Gastrocnemius medialis (tissue), 4 donors: ENCODE measurements at regions not wholly inside any gene's neighbourhood (a gene's known extent, or its start where the extent isn't known, plus 50 kb on each side); places are given as distances from the start of the nearest gene placed in this dataset.
"Not testable (repeated sequence)": the region's sequence is repeated elsewhere in the genome, so short reads cannot be mapped to it uniquely, and the experiment has no call there.

Source experiments
- ATAC-seq, 2 donors: fragments of 150-250 bp; one replicate each; pipeline ENCODE4 v1.9.1; 2016
- DNase-seq, 2 donors: peaks; one replicate each; pipeline ENCODE4 v3.0.0-alpha.2; 2019
- H3K27ac ChIP-seq, 4 donors: fragments of 200-600 bp; sonication (generic); 1 replicate in 1 of 4; 2 replicates in 3 of 4; pipeline ENCODE4 v1.5.1; 2016 to 2018; ENCODE audit warnings: mild to moderate bottlenecking in 2 of 4, moderate library complexity in 1 of 4
- H3K27me3 ChIP-seq, 3 donors: fragments of 200-600 bp; sonication (generic) in 2 of 3; 1 replicate in 1 of 3; 2 replicates in 2 of 3; pipeline versions ENCODE4 v1.5.1 to v1.6.0; 2016 to 2019; ENCODE audit warnings: mild to moderate bottlenecking in 1 of 3, moderate library complexity in 1 of 3
- H3K36me3 ChIP-seq, 2 donors: fragments of 200-600 bp; sonication (generic) in 1 of 2; one replicate each; pipeline ENCODE4 v1.5.1; 2017 to 2018
- H3K4me1 ChIP-seq, 2 donors: fragments of 200-600 bp; sonication (generic) in 1 of 2; one replicate each; pipeline ENCODE4 v1.5.1; 2016 to 2017; ENCODE audit warnings: mild to moderate bottlenecking in 2 of 2
- H3K4me3 ChIP-seq, 4 donors: fragments of 200-600 bp; sonication (generic) in 3 of 4; 1 replicate in 1 of 4; 2 replicates in 3 of 4; pipeline ENCODE4 v1.5.1; 2016 to 2019; ENCODE audit warnings: mild to moderate bottlenecking in 2 of 4
- H3K9me3 ChIP-seq, 3 donors: fragments of 200-600 bp; sonication (generic) in 2 of 3; 1 replicate in 1 of 3; 2 replicates in 2 of 3; pipeline ENCODE4 v1.5.1; 2016 to 2019
- POLR2A ChIP-seq, 2 donors: fragments of 450-650 bp; IDR thresholded peaks; one replicate each; pipeline ENCODE4 v1.6.1; 2017; ENCODE audit warnings: antibody characterized with exemption in 2 of 2, mild to moderate bottlenecking in 2 of 2, moderate library complexity in 2 of 2
- in situ Hi-C, 4 donors: fragments of 200-750 bp; cut with MboI; loops; one replicate each; pipeline versions ENCODE4 v1.15.0 to v1.8.0; 2017; ENCODE audit warnings: low sequenced_read_pairs in 4 of 4
- intact Hi-C: fragments of 100-400 bp; cut with DNase I; formaldehyde crosslinking; loops from one replicate; pipeline ENCODE4 v1.15.1; 2023; ENCODE audit warnings: low total_unique reads
- TF ChIP-seq, protein P1 (sequence below), 5 experiments: fragments of 450-650 bp in 3 of 5; fragments of 200-600 bp in 2 of 5; sonication (generic) in 2 of 5; IDR thresholded peaks in 4 of 5; conservative IDR thresholded peaks in 1 of 5; 1 replicate in 4 of 5; 2 replicates in 1 of 5; pipeline ENCODE4 v1.5.1; 2016 to 2019; ENCODE audit warnings: antibody characterized with exemption in 5 of 5, mild to moderate bottlenecking in 3 of 5, moderate library complexity in 3 of 5

DNA sequence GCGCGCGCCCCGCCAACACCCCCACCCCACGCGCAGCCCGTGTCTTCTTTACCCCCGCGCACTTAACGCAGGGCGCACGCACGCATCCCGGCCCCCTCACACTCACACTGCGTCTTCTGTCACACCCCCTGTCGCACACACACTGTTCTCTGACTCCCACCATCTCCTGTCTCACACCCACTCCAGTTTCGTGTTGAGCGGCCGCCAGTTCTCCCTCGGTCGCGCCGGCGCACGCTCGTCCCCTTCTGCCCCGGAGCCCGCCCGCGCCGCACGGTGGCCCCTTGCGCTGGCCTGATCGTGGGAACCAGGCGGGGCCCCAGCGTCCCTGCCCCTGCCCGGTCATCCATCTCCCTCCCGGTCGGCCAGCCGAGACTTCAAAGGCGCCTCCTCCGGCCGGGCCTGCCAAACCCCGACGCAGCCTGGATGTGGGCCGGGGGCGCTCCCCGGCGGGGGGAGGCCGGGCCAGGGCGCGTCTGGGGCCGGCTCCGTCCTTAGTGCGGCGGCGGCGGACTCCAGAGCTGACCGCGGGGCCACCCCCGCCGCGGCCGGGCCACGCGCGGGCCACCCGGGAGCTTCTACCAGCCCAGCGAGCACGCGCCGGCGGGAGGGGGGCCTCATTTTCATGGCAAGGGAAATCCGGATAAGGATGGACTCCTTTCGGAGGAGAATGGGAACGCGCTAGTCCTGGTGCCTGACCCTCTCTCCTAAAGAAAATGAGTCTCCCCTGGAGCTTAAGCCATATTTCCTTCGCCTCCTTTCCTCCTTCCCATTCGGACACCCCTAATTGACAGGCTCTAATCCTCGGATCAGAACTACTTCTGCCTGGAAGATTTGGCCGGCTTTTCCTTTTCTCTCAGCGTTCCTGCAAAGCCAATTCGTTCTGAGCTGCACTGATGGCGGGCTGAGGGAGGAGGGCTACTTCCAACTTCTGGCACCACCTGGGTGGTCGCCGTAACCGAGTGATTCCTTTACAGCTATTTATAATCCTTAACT, 82.0 kb upstream of the HMGA2 start:
- no peaks in the 10 kb centered on the region for H3K9me3 ChIP-seq
- DNase-seq (no peak), ATAC-seq (no peak)
- peaks cover 0 to 8% of the 10 kb centered on the region in 2 donors for H3K4me1 ChIP-seq
- H3K27me3 ChIP-seq = peaks cover 27 to 55% (median 38%) of the 10 kb centered on the region in 3 donors
- peak overlapping the region; percentile 51 to 58 (median 56) for H3K4me3 ChIP-seq
- H3K36me3 ChIP-seq = no peaks in the 10 kb centered on the region
- in situ Hi-C loops (no loop called here), intact Hi-C loops (no loop called here)
- TF ChIP-seq, protein P1, sequence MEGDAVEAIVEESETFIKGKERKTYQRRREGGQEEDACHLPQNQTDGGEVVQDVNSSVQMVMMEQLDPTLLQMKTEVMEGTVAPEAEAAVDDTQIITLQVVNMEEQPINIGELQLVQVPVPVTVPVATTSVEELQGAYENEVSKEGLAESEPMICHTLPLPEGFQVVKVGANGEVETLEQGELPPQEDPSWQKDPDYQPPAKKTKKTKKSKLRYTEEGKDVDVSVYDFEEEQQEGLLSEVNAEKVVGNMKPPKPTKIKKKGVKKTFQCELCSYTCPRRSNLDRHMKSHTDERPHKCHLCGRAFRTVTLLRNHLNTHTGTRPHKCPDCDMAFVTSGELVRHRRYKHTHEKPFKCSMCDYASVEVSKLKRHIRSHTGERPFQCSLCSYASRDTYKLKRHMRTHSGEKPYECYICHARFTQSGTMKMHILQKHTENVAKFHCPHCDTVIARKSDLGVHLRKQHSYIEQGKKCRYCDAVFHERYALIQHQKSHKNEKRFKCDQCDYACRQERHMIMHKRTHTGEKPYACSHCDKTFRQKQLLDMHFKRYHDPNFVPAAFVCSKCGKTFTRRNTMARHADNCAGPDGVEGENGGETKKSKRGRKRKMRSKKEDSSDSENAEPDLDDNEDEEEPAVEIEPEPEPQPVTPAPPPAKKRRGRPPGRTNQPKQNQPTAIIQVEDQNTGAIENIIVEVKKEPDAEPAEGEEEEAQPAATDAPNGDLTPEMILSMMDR (IDR thresholded peaks at IDR 0.05 in 4 of 5, conservative IDR thresholded peaks at IDR 0.05 in 1 of 5) = no peak
- TF ChIP-seq POLR2A (IDR thresholded peaks at IDR 0.05) = no peak
- H3K27ac ChIP-seq = no peak overlapping the region

DNA sequence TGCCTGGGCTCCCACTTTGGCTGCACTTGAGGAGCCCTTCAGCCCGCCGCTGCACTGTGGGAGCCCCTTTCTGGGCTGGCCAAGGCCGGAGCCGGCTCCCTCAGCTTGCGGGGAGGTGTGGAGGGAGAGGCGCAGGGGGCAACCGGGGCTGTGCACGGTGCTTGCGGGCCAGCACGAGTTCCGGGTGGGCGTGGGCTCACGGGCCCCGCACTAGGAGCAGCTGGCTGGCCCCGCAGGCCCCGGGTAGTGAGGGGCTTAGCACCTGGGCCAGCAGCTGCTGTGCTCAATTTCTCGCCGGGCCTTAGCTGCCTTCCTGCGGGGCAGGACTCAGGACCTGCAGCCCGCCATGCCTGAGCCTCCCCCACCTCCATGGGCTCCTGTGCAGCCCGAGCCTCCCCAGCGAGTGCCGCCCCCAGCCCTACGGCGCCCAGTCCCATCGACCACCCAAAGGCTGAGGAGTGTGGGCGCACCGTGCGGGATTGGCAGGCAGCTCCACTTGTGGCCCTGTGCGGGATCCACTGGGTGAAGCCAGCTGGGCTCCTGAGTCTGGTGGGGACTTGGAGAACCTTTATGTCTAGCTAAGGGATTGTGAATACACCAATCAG, 79.9 kb upstream of the HMGA2 start:
- H3K9me3 ChIP-seq, DNase-seq, H3K27ac ChIP-seq, in situ Hi-C loops, ATAC-seq, H3K4me1 ChIP-seq, H3K36me3 ChIP-seq, intact Hi-C loops, H3K4me3 ChIP-seq: not testable (repeated sequence)
- H3K27me3 ChIP-seq = peaks cover 27 to 59% (median 38%) of the 10 kb centered on the region in 3 donors

DNA sequence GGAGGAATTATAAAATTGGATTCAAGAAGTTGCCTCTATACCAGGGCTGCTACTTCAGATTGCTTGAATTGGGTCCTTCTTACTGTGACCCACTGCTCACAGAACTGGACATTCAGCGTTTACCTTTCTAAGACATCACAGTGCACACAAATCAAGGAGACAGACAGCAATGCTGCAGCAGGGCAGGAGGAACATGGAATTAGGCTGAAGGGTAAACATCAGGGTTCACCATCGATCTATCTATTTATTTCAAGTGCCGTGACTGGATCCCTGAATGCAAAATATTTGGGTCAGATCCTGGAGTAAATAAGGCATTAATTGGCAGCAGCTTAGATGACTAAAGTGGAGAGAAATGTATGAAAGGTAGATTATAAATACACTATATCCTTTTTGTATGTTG, 76.9 kb upstream of the HMGA2 start:
- no peak for TF ChIP-seq POLR2A (IDR thresholded peaks at IDR 0.05)
- TF ChIP-seq, protein P1 (IDR thresholded peaks at IDR 0.05 in 4 of 5, conservative IDR thresholded peaks at IDR 0.05 in 1 of 5) = no peak
- no peaks in the 10 kb centered on the region for H3K4me1 ChIP-seq
- DNase-seq = no peak
- no peaks in the 10 kb centered on the region for H3K36me3 ChIP-seq
- ATAC-seq = no peak
- in situ Hi-C loops = no loop called here
- intact Hi-C loops = no loop called here
- no peak overlapping the region for H3K4me3 ChIP-seq
- H3K27ac ChIP-seq = no peak overlapping the region
- H3K9me3 ChIP-seq = no peaks in the 10 kb centered on the region
- H3K27me3 ChIP-seq = peaks cover 23 to 40% (median 30%) of the 10 kb centered on the region in 3 donors

DNA sequence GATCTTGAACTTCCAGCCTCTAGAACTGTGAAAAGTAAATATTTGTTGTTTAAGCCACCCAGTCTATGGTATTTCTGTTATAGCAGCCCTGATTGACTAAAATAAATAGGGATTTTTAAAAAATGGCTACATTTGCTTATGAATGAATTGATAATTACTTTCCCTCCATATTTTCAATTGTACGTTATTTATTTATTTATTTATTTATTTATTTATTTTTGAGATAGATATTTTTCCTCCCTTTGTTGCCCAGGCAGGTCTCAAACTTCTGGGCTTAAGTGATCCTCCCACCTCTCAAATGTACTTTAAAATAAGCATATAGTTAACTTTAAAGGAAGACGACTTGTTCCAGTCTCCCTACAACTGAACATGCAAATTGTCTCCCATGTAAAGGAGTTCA, 76.0 kb upstream of the HMGA2 start:
- Histone ChIP-seq H3K4me1 (no peaks in the 10 kb centered on the region), H3K9me3 (no peaks in the 10 kb centered on the region), H3K27me3 (peaks cover 14 to 33% (median 23%) of the 10 kb centered on the region in 3 donors), H3K4me3 (no peak overlapping the region), H3K27ac (no peak overlapping the region), H3K36me3 (no peaks in the 10 kb centered on the region)
- in situ Hi-C loops (no loop called here), intact Hi-C loops (no loop called here)
- DNase-seq (no peak), ATAC-seq (no peak)
- TF ChIP-seq POLR2A (IDR thresholded peaks at IDR 0.05) = no peak
- TF ChIP-seq, protein P1 (IDR thresholded peaks at IDR 0.05 in 4 of 5, conservative IDR thresholded peaks at IDR 0.05 in 1 of 5) = no peak

DNA sequence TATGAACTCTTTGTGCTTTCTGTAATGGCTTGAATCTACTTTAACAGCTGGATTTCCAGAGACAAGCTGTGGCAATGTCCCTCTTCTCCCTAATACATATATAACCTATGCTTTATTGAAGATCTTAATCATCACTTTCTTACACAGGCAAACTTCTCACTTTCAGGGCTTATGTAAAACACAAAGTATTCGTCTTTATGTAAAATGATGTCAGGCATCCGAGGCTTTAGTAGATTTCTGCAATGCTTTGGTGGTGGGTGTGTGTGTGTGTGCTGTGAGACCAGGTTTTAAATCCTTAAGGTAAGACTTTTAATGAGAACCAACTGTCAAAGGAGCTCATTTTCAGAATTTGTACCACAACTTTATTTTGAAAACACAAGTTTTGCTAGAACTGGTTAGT, 70.0 kb upstream of the HMGA2 start:
- H3K36me3 ChIP-seq = no peaks in the 10 kb centered on the region
- ATAC-seq (no peak), DNase-seq (no peak)
- in situ Hi-C loops (no loop called here), intact Hi-C loops (no loop called here)
- no peaks in the 10 kb centered on the region for H3K9me3 ChIP-seq
- H3K4me3 ChIP-seq = no peak overlapping the region
- no peak overlapping the region for H3K27ac ChIP-seq
- TF ChIP-seq POLR2A (IDR thresholded peaks at IDR 0.05) = no peak
- TF ChIP-seq, protein P1 (IDR thresholded peaks at IDR 0.05 in 4 of 5, conservative IDR thresholded peaks at IDR 0.05 in 1 of 5) = no peak
- peaks cover 0 to 3% (median 0%) of the 10 kb centered on the region in 3 donors for H3K27me3 ChIP-seq
- H3K4me1 ChIP-seq = no peaks in the 10 kb centered on the region
